HG02970 (cell line): ENCODE measurements at regions not wholly inside any gene's neighbourhood (a gene's known extent, or its start where the extent isn't known, plus 50 kb on each side); places are given as distances from the start of the nearest gene placed in this dataset.
"Not testable (repeated sequence)": the region's sequence is repeated elsewhere in the genome, so short reads cannot be mapped to it uniquely, and the experiment has no call there.

ENCODE experiments used
- ATAC-seq: cut with Tn5 transposase; IDR thresholded peaks from one replicate; pipeline ENCODE4 v1.9.1; 2021; ENCODE audit warnings: mild to moderate bottlenecking, moderate library complexity, moderate number of reproducible peaks; ENCODE audit not compliant: unreplicated experiment, low FRiP score

DNA sequence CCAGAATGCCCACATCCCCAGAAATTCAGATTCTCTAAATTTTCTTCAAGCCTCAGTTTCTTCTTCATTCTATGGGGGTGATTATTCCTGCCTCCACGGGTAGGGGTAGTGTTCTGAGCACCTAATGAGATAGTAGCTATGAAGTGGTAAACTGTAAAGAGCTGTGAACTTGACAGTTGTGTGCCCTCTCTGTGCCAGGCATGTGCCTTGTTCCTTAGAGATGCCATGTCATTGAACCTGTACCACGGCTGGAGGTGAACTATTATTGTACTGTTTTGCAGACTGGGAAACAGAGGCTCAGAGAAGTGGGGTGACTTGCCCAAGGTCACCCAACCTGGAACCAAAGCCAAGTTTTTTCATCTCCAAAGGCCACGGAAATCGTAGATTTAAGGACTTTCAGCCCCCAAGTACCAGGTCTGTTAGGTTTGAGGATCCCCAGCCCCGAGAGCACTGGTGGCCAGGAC, 67.7 kb upstream of the SIRPA start:
- no peak for ATAC-seq

DNA sequence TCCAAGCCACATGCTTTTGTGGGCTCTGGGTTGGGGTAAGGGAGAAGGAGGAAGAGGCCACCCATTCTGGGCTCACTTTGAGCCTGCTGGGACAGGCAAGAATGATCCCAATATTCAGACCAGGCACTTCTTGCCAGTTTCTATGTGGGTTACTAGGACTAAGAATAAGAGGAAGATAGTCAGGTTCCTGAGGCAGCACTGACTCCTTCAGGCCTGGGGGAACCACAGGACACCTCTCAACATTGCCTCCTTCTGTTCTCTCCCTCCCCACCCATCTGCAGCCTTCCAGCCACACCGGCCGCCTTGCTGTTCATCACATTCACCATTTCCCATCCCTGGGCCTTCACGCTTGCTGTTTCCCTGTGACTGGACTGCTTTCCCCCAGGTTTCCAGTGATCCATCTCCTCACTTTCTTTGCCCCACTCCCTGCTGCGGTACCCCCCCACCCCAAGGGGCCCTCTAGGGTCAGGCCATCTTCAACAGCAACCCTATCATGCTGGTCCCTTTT, 69.2 kb upstream of the SIRPA start:
- ATAC-seq = no peak

DNA sequence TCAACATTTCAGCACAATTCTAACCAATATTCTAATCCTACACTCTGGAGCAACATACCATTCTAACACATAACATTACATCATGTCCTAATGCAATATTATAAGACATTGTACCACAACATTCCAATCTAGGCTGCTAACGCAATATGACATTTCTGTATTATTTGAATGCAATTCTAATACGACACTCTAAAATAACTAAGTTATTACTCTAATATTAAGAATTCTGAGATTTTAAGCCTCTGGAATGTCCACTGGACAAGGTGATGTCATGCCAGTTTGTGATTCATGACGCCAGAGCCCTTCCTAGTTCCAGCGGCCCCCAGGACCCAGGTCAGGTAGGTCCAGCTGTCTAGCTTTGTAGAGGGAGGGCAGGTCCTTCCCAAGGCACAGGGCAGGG, 69.7 kb upstream of the SIRPA start:
- ATAC-seq = no peak

DNA sequence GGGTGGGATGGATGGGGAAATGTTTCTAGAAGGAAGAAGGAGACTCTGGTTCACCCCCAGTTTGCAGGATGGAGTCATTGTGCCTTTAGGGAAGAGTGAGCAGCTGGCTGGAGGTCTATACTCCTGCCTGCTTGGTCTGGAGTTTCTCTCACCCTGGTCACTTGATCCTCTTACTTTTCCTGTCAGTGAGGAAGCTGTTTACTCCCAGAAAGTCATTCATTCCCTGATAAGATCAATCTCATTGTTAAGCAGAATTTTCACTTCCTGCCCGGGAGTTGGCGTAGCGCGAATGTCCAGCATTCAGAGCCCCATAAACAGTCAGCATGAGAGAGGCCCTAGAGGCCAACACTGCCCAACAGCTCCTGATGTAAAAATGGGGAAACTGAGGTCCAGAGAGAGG, 70.4 kb upstream of the SIRPA start:
- ATAC-seq = no peak

DNA sequence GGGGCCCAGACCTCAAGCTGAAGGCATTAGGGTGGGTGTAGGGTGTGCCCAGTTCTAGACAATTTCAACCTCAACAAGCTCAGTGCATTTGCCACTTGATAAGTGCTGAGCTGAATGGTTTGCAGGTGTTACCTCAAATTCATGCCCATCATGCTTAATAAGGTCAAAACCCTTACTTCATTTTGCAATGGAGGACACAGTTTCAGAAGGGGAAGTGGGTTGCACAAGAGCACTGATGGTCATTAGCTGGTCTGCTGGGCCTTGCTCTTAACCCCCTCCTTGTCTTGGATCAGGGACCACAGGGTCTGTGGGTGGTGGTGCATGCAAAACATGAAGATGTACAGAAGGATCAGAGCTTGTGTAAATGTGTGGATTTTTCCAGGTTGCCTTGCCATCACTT, 71.0 kb upstream of the SIRPA start:
- no peak for ATAC-seq

DNA sequence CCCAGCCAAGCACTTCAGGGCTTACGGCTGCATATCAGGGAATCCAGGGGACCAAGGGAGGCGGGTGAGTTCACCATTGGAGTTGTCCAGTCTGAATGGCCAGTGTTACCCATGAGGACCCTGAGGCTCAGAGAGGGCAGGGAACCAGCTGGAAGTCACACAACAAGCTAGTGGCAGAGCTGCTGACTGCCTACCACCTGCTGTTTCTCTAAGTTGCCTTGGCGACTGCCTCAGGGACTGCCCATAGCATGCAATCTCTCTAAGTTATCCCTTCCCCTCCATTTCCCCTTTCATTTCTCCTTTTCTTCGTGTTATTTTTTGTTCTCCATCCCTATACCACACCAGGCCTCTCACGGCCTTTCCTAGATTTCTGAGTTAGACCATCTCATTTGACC, 71.8 kb upstream of the SIRPA start:
- no peak for ATAC-seq

DNA sequence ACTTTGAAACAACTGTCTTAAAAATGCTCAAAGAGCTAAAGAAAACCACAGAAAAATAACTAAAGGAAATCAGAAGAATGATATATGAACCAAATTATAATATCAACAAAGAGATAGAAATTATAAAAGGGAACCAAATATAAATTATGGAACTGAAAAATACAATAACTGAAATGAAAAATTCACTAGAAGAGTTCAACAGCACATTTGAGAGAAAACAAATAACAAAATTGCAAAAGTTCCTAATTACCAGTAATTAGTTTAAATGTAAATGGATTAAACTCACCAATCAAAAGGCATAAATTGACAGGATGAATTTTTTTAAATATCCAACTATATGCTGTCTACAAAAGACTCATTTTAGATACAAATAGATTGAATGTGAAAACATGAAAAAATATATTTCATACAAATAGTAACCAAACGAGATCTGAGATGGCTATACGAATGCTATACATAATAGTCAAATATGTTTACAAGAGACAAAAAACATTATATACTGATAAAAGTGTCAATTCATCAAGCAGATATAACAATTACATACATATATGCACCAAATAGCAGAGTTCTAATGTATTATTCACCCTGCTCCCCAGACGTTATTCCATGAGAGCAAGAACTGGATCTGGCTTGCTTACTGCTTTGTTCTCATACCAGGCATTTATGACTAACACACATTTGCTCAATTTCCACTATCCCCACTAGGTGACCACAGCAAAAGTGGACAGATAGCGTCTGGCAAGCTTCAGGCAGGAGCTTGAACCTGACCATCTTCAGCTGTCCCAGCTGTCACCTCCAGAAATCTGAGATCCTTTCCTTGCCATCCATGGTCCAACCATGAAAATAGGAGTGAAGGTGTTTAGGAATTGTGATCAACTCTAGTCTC, 72.4 kb upstream of the SIRPA start:
- ATAC-seq = no peak

DNA sequence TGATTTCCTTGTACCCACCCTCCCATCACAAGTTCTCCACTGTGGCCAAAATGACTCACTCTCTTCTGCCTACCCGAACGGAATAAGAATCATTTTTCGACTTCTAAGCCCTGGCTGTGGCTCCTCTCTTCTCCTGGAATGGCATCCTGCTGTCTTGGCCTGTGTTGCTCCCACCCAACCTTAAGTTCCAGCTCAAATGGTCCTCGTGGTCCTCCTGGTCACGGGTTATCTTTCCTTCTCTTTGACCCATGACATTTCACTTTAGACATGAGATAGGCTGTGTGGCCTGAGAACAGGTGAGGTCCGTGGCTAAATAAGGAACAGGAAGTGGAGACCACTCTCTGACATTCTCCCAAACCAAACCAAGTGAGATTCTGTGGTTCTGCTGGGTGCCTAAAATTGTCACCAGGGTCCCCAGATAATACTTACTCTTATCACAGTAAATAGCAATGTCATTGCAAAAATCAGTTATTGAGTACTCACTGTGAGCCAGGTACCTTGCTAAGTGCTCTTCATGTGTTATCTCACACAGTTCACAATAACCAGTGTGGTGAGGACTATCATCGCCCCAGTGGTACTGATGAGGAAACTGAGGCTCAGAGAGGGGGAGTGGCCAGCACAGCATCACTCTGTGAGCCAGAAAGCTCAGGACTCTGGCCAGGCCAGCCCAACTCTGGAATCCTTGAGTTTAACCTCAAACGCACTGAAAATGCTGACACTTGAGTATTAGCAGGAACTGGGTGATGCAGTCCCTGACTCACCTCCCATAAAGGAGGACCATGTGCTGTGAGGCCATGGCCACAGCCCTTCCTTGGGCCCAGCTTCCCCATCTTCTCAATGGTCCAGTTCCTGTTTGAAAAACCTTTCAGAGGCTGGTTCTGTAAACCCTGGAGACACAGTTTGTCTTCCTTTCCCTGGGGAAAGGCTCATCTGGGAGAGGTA, 74.8 kb upstream of the SIRPA start:
- no peak for ATAC-seq

DNA sequence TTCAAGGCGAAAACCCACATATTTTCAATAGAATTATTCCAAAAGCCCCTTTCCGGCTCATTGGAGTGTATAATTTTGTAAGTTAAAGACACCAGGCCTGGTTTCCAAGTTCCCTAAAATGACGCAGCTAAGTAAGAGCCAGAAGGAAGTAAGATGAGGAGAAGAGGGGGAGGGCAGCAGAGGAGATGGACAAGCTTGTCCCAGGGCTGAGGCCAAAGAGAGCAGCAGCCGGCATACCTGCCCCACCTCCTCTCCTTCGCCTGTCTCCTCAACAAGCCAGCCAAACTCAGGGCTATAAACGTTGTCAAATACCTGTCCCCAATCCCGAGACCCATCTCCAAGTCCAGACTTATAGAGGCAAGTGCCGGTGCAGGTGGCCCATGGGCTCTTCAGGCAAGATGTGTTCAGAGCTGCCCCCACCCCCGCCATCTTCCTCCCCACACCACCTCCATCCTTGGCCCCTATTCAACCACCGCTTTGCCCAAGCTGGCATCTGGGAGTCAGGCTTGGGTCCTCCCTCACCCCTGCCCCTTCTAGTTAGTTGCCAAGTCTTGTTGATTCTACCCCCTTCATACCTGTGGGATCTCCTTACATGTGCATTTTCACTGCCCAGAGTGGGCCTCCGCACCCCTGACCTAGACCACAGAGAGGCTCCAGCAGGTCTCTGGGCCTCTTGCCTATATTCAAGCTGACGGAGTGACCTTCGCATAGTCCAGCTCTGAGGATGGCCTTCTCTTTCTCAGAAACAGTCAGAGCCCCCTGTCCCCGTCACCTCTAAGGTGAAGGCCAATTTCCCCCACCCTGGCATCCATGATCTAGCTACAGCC, 75.7 kb upstream of the SIRPA start:
- ATAC-seq = no peak

DNA sequence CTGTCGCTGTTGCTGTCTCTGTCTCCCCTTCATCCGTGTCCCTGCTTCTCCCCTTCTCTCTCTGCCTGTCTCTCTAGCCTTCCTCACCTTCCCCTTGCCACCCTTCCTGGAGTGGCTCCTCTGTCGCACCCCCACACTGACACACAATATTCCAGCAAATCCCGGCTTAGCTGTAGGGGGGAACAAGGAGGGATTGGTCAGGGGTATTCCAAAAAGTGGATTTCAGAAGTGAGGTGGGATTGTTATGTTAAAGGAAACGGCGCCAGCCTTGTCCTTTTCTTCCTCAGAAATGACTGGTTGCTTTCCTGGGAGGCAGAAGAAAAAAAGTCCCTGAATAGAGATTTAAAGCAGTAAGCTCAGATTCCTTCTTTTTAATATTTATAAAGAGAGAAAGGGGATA, 76.3 kb upstream of the SIRPA start:
- ATAC-seq = no peak

DNA sequence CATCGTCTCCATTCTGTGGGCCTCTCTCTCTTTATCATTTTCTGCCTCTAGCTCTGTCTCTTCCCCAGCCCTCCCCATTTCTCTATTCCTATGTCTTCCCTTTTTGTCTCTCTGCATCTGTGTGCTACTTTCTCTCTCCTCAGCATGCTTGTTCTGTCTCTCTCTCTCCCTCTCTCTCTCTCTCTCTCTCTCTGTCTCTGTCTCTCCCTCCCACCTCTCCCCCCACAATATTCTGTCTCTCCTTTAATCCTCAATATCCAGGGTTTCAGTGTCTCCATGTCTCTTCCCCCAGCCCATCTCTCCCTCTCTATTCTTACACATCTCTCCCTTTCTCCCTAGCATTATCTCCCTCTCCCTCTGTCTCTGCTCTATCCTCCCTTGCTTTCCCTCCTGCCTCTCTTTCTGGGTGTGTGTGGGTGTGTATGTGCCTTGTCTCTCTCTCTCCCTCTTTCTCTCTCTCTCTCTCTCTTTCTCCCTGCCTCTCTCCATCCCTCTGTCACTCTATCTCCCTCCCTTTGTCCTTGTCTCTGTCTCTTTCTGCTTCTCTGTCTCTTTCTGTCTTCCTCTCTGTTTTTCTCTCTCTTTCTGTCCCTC, 76.9 kb upstream of the SIRPA start:
- ATAC-seq = no peak

DNA sequence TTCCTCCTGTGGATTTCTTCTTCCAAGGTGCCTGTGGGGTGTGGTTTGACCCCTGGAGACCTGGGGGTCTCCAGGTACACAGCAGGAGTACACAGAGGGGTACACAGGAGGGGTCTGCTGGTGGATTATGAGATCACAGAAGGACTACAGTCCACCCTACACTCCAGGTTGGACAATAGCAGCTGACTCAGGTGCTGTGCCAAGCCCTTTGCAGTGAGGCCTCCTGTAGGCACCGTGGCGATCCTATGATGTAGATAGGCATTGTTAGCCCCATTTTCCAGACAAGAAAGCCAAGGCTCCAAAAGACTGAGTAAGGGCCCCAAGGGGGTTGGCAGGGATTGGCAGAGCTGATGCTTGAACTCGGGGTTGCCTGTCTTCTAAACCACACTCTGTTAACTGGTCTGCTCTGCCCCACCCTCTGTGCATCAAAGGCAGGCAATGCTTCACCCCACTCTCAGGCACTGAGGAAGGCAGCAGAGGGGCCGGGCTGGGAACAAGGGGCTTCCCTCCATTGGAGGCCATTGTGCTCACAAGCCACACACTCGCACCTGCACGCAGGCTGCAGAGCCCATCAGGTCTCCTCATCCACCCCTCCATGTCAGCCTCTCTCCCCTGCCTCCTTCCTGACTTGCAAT, 77.5 kb upstream of the SIRPA start:
- ATAC-seq = no peak

DNA sequence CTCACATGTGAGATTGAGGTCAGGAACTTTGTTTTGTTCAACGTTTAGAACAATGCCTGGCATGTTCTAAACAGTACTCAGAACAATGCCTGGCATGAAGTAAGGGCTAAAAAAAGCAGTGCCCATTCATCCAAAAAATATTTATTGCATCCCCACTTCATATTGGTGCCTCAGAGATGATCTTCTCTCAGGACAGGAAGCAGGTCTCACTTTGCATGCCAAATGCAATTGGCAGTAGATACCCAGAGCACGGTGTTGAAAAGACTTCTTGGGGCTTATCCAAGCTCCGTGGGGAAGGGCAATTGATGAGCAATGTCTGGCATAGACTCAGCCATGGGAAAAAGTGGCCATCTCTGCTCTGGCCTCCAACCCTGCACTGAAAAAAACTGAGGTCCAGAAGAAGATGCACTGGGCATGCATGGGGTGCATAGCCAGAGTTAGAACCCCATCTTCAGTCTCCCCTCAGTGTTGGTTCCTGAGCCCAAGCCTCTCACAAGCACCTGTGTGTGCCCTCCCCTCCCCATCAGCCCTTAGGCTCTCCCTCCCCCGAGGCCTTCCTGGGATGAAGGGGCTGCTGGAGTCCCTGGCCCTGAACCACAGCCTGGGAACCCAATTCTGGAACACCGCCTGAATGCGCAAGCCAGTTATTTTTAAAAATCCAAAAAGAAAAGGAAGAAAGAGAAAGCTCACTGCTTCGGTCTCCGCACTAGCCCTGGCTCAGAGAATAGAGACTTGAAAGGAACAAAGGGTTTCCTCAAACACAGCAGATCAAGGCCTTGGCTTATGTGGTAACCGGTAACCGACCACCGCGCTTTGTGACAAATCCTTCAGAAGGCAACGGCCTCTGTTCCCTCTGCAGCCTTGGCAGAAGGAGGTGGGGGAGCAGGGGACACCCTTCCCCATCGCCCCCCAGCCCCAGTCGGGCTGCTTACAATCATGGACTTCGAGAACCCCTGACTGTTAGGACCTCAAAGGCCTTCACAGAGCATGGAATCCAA, 78.5 kb upstream of the SIRPA start:
- no peak for ATAC-seq

DNA sequence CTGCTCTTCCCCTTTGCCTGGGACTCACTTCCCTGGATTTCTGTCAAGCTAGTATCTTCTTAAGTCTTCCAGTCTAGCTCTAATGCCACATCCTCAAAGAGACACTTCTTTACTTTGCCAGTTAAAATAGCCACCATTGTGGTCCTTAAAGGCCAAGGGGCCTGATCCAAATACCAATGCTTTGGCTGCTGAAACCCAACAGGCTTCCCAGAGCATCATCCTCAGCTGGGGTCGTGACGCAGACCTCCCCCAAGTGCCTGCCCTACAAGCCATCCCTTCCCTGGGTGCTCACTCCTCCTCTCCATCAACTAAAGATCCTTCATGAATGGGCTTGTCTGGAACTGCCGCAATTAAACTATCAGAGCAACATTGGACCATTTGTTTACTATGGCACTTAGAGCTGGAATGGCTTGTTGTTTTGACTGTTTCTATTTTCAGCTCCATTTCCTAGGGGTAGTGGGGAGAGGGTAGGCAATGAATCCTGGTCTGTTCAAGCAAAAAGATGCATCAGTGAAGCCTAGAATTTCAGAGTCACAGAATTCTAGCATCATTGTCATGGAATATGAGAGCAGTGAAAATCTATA, 79.6 kb upstream of the SIRPA start:
- no peak for ATAC-seq

DNA sequence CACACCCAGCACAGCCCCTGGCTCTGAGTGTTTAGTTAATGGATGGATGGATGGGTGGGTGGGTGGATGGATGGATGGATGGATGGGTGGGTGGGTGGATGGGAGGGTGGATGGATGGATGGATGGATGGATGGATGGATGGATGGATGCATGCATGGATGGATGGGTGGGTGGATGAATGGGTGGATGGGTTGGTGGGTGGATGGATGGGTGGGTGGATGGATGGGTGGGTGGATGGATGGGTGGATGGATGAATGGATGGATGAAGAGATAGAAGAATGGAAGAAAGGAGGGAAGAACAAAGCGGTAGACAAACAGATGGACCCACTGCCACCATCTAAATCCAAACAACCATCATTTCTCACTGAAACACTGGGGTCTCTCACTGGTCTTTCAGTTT, 80.3 kb upstream of the SIRPA start:
- ATAC-seq = not testable (repeated sequence)

DNA sequence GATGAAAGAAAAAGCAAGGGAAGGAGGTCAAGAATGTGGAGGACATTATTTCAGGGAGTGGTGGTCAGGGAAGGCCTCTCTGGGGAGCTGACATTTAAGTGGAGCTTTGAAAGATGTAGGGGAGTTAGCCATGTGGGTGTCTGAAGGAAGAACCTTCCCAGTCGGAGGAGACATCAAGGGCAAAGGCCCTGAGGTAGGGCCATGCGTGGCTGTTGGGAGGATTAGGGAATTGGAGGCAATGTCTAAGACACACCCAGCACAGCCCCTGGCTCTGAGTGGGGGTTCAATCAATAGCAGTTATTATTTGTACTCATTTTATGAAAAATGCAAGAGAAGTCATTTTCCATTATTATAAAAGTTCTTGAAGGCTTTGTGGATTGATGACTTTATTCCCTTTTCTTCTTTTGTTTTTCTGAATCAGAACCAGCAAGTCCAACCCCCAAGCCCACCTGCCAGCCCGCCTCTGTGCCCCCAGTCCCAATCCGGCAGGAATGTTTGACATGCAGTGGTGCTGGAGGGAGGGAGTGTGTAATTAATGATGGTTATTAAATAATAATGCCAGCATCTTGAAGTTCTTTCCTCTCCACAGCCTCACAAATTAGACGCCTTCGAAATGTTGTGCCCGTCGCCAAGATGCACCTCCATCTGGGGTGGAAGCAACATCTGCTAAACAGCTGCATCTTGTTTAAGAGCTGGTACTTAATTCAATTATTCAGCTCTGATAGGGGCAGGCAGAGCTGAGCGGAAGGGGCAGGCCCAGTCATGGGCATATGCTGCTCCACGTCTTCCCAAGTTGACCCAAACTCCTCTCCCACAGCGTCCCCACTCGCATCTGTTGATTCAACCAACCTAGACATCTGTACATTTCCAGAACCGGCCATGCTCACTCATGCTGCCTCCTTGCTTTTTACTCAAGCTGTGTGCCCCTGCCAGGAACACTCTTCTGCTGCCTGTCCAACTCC, 81.3 kb upstream of the SIRPA start:
- ATAC-seq = no peak

DNA sequence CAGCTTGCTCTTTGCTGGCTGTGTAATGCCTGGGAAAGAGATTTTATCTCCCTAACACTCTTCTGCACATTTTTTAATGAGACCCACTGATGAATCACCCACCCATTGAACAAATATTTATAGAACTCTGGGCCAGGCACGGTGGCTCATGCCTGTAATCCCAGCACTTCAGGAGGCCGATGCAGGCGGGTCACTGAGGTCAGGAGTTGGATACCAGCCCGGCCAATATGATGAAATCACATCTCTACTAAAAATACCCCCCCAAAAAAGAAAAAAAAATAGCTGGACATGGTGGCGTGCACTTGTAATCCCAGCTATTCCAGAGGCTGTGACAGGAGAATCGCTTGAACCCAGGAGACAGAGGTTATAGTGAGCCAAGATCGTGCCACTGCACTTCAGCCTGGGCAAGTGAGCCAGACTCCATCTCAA, 82.1 kb upstream of the SIRPA start:
- no peak for ATAC-seq
